DND-41 (cell line): ENCODE measurements at regions not wholly inside any gene's neighbourhood (a gene's known extent, or its start where the extent isn't known, plus 50 kb on each side); places are given as distances from the start of the nearest gene placed in this dataset.

Experiments
- EZH2 ChIP-seq: IDR thresholded peaks from 3 replicates; pipeline ENCODE4 v1.6.1; 2012; ENCODE audit warnings: borderline replicate concordance, low read depth, mild to moderate bottlenecking, moderate library complexity, low read length, inconsistent platforms; ENCODE audit not compliant: severe bottlenecking
- TF ChIP-seq, protein P1 (sequence below): IDR thresholded peaks from 2 replicates; pipeline ENCODE4 v1.5.1; 2012; ENCODE audit warnings: borderline replicate concordance, low read length, moderate library complexity, mild to moderate bottlenecking; ENCODE audit not compliant: poor library complexity, severe bottlenecking; ENCODE audit errors: extremely low read depth

DNA sequence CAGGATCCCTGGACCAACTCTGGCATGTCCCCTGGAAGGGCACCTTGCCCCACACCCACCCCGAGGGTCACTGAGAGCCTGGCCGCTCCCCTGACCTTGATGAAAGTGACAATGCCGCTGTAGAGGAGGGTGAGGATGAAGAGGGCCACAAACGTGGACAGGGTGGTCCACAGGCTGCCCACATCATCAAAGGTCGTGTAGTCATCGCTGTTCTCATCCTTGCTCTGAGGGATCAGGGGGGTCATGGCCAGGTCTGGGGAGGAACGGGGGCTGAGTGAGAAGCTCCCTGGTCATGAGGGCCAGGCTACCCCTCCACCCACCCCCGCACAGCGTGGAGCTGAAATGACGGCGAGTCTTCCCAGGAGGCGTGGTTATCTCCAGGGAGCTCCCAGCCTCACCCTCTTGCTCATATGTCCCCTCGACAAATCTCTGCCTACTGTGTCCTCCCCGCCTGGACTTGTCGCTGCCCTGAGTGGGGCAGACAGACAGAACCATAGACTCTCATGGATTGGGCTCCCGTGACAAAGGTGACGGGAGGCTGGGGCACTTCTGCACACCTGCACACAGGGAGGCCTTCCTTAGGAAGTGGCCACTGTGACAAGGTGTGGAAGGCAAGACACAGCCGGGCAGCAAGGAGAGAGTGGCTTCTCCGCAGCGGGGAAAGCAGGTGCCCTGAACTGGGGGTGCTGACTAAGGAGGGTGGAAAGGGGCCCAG is 311.1 kb downstream of the TMEM121 start:
- TF ChIP-seq, protein P1, sequence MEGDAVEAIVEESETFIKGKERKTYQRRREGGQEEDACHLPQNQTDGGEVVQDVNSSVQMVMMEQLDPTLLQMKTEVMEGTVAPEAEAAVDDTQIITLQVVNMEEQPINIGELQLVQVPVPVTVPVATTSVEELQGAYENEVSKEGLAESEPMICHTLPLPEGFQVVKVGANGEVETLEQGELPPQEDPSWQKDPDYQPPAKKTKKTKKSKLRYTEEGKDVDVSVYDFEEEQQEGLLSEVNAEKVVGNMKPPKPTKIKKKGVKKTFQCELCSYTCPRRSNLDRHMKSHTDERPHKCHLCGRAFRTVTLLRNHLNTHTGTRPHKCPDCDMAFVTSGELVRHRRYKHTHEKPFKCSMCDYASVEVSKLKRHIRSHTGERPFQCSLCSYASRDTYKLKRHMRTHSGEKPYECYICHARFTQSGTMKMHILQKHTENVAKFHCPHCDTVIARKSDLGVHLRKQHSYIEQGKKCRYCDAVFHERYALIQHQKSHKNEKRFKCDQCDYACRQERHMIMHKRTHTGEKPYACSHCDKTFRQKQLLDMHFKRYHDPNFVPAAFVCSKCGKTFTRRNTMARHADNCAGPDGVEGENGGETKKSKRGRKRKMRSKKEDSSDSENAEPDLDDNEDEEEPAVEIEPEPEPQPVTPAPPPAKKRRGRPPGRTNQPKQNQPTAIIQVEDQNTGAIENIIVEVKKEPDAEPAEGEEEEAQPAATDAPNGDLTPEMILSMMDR = no peak
- TF ChIP-seq EZH2 = no peak
